ENCODE measurements at regions not wholly inside any gene's neighbourhood (a gene's known extent, or its start where the extent isn't known, plus 50 kb on each side); places are given as distances from the start of the nearest gene placed in this dataset.

GRCh38 chr1:105886309-105886708 is 1170.2 kb upstream of the PRMT6 start:
- H3K36me3 ChIP-seq, result no peaks in the 10 kb centered on the region
- no peak for TF ChIP-seq CTCF (IDR thresholded peaks at IDR 0.05; ENCODE audit: low read depth, low read length)
- DNase-seq, result no peak
- no peak overlapping the region for H3K27ac ChIP-seq
- H3K27me3 ChIP-seq (ENCODE audit: insufficient read depth, low read depth, severe bottlenecking), result no peaks in the 10 kb centered on the region
- no peak overlapping the region for H3K4me3 ChIP-seq (ENCODE audit: low read depth, low read length)
- no peaks in the 10 kb centered on the region for H3K9me3 ChIP-seq (ENCODE audit: severe bottlenecking)

GRCh38 chr1:105891308-105891707 is 1165.2 kb upstream of the PRMT6 start:
- DNase-seq, result no peak
- no peak for TF ChIP-seq CTCF (IDR thresholded peaks at IDR 0.05; ENCODE audit: low read depth, low read length)
- H3K36me3 ChIP-seq, result no peaks in the 10 kb centered on the region
- no peak overlapping the region for H3K27ac ChIP-seq
- no peaks in the 10 kb centered on the region for H3K9me3 ChIP-seq (ENCODE audit: severe bottlenecking)
- no peaks in the 10 kb centered on the region for H3K27me3 ChIP-seq (ENCODE audit: insufficient read depth, low read depth, severe bottlenecking)
- no peak overlapping the region for H3K4me3 ChIP-seq (ENCODE audit: low read depth, low read length)

GRCh38 chr1:105894006-105894405 is 1162.5 kb upstream of the PRMT6 start:
- no peak for DNase-seq
- H3K27me3 ChIP-seq (ENCODE audit: insufficient read depth, low read depth, severe bottlenecking), result no peaks in the 10 kb centered on the region
- no peak overlapping the region for H3K4me3 ChIP-seq (ENCODE audit: low read depth, low read length)
- no peak overlapping the region for H3K27ac ChIP-seq
- no peaks in the 10 kb centered on the region for H3K9me3 ChIP-seq (ENCODE audit: severe bottlenecking)
- no peaks in the 10 kb centered on the region for H3K36me3 ChIP-seq
- no peak for TF ChIP-seq CTCF (IDR thresholded peaks at IDR 0.05; ENCODE audit: low read depth, low read length)

GRCh38 chr1:105909811-105910210 is 1146.7 kb upstream of the PRMT6 start:
- no peak for DNase-seq
- Histone ChIP-seq H3K27me3 (ENCODE audit: insufficient read depth, low read depth, severe bottlenecking) (no peaks in the 10 kb centered on the region), H3K27ac (no peak overlapping the region), H3K4me3 (ENCODE audit: low read depth, low read length) (no peak overlapping the region), H3K36me3 (no peaks in the 10 kb centered on the region), H3K9me3 (ENCODE audit: severe bottlenecking) (no peaks in the 10 kb centered on the region)
- no peak; the same call in 1 of the 2 replicates for TF ChIP-seq CTCF (IDR thresholded peaks at IDR 0.05; ENCODE audit: low read depth, low read length)

GRCh38 chr1:105914403-105914802 is 1142.1 kb upstream of the PRMT6 start:
- no peak for DNase-seq
- Histone ChIP-seq H3K27ac (no peak overlapping the region), H3K27me3 (ENCODE audit: insufficient read depth, low read depth, severe bottlenecking) (no peaks in the 10 kb centered on the region), H3K9me3 (ENCODE audit: severe bottlenecking) (no peaks in the 10 kb centered on the region), H3K4me3 (ENCODE audit: low read depth, low read length) (no peak overlapping the region), H3K36me3 (no peaks in the 10 kb centered on the region)
- TF ChIP-seq CTCF (IDR thresholded peaks at IDR 0.05; ENCODE audit: low read depth, low read length), result no peak

- no peak for DNase-seq
- no peak overlapping the region for H3K27ac ChIP-seq
Measured at GRCh38 chr1:105934806-105935205, 1121.7 kb upstream of the PRMT6 start.

More at GRCh38 chr1:105934806-105935205, 1121.7 kb upstream of the PRMT6 start:
- H3K9me3 ChIP-seq (ENCODE audit: severe bottlenecking), result no peaks in the 10 kb centered on the region
- H3K27me3 ChIP-seq (ENCODE audit: insufficient read depth, low read depth, severe bottlenecking), result no peaks in the 10 kb centered on the region
- no peaks in the 10 kb centered on the region for H3K36me3 ChIP-seq
- no peak for TF ChIP-seq CTCF (IDR thresholded peaks at IDR 0.05; ENCODE audit: low read depth, low read length)
- no peak overlapping the region for H3K4me3 ChIP-seq (ENCODE audit: low read depth, low read length)

Measured in WERI-Rb-1 (cell line).